Liver (tissue), 3 donors: ENCODE measurements at regions not wholly inside any gene's neighbourhood (a gene's known extent, or its start where the extent isn't known, plus 50 kb on each side); places are given as distances from the start of the nearest gene placed in this dataset.

ENCODE experiments used
- ATF3 ChIP-seq: IDR thresholded peaks from 2 replicates; pipeline ENCODE4 v1.6.1; 2016; ENCODE audit warnings: antibody characterized with exemption
- FOXA1 ChIP-seq: IDR thresholded peaks from 2 replicates; pipeline ENCODE4 v1.6.1; 2016; ENCODE audit warnings: antibody characterized with exemption
- GABPA ChIP-seq, 2 donors: IDR thresholded peaks in 1 of 2; conservative IDR thresholded peaks in 1 of 2; 2 replicates each; pipeline ENCODE4 v1.6.1; 2016; ENCODE audit warnings: antibody characterized with exemption in 2 of 2, mild to moderate bottlenecking in 1 of 2, moderate library complexity in 1 of 2
- HNF4A ChIP-seq, 2 donors: conservative IDR thresholded peaks; 2 replicates each; pipeline ENCODE4 v1.6.1; 2016; ENCODE audit warnings: antibody characterized with exemption in 2 of 2, mild to moderate bottlenecking in 2 of 2
- RAD21 ChIP-seq, 2 donors: IDR thresholded peaks; 2 replicates each; pipeline ENCODE4 v1.6.1; 2016; ENCODE audit warnings: antibody characterized with exemption in 2 of 2, mild to moderate bottlenecking in 2 of 2
- REST ChIP-seq: IDR thresholded peaks from 2 replicates; pipeline ENCODE4 v1.6.1; 2016; ENCODE audit warnings: antibody characterized with exemption, mild to moderate bottlenecking
- RXRA ChIP-seq, 2 donors: IDR thresholded peaks; 2 replicates each; pipeline ENCODE4 v1.6.1; 2017 to 2018; ENCODE audit warnings: antibody characterized with exemption in 2 of 2, mild to moderate bottlenecking in 1 of 2
- SP1 ChIP-seq: IDR thresholded peaks from 2 replicates; pipeline ENCODE4 v1.6.1; 2018; ENCODE audit warnings: antibody characterized with exemption, mild to moderate bottlenecking
- TAF1 ChIP-seq: conservative IDR thresholded peaks from 2 replicates; pipeline ENCODE4 v1.6.1; 2016; ENCODE audit warnings: antibody characterized with exemption, mild to moderate bottlenecking
- YY1 ChIP-seq: IDR thresholded peaks from 2 replicates; pipeline ENCODE4 v1.6.1; 2016; ENCODE audit warnings: antibody characterized with exemption, mild to moderate bottlenecking
- ZBTB33 ChIP-seq: IDR thresholded peaks from 2 replicates; pipeline ENCODE4 v1.6.1; 2016; ENCODE audit warnings: antibody characterized with exemption
- TF ChIP-seq, protein P1 (sequence below): IDR thresholded peaks from 2 replicates; pipeline ENCODE4 v1.6.1; 2016; ENCODE audit warnings: antibody characterized with exemption
- TF ChIP-seq, protein P2 (sequence below): fragments of 150-350 bp; IDR thresholded peaks from 2 replicates; pipeline ENCODE4 v1.5.1; 2017; ENCODE audit warnings: improper control_type of control experiment, low read depth, low read length; ENCODE audit not compliant: missing input control
- donor health status: healthy.
- donor health status: healthy.

- TF ChIP-seq, protein P1, sequence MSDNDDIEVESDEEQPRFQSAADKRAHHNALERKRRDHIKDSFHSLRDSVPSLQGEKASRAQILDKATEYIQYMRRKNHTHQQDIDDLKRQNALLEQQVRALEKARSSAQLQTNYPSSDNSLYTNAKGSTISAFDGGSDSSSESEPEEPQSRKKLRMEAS: no peak
- TF ChIP-seq, protein P2, sequence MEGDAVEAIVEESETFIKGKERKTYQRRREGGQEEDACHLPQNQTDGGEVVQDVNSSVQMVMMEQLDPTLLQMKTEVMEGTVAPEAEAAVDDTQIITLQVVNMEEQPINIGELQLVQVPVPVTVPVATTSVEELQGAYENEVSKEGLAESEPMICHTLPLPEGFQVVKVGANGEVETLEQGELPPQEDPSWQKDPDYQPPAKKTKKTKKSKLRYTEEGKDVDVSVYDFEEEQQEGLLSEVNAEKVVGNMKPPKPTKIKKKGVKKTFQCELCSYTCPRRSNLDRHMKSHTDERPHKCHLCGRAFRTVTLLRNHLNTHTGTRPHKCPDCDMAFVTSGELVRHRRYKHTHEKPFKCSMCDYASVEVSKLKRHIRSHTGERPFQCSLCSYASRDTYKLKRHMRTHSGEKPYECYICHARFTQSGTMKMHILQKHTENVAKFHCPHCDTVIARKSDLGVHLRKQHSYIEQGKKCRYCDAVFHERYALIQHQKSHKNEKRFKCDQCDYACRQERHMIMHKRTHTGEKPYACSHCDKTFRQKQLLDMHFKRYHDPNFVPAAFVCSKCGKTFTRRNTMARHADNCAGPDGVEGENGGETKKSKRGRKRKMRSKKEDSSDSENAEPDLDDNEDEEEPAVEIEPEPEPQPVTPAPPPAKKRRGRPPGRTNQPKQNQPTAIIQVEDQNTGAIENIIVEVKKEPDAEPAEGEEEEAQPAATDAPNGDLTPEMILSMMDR: no peak
- TF ChIP-seq RAD21 (IDR thresholded peaks at IDR 0.05) (no peak), SP1 (no peak), ATF3 (no peak), TAF1 (no peak), GABPA (IDR thresholded peaks at IDR 0.05 in 1 of 2, conservative IDR thresholded peaks at IDR 0.05 in 1 of 2) (no peak), ZBTB33 (no peak), YY1 (no peak), FOXA1 (no peak), REST (no peak), HNF4A (conservative IDR thresholded peaks at IDR 0.05) (no peak), RXRA (IDR thresholded peaks at IDR 0.05) (no peak)
Measured at GRCh38 chr10:121138918-121139317, 287.8 kb downstream of the WDR11 start.
